ENCODE measurements at regions not wholly inside any gene's neighbourhood (a gene's known extent, or its start where the extent isn't known, plus 50 kb on each side); places are given as distances from the start of the nearest gene placed in this dataset.

DNA sequence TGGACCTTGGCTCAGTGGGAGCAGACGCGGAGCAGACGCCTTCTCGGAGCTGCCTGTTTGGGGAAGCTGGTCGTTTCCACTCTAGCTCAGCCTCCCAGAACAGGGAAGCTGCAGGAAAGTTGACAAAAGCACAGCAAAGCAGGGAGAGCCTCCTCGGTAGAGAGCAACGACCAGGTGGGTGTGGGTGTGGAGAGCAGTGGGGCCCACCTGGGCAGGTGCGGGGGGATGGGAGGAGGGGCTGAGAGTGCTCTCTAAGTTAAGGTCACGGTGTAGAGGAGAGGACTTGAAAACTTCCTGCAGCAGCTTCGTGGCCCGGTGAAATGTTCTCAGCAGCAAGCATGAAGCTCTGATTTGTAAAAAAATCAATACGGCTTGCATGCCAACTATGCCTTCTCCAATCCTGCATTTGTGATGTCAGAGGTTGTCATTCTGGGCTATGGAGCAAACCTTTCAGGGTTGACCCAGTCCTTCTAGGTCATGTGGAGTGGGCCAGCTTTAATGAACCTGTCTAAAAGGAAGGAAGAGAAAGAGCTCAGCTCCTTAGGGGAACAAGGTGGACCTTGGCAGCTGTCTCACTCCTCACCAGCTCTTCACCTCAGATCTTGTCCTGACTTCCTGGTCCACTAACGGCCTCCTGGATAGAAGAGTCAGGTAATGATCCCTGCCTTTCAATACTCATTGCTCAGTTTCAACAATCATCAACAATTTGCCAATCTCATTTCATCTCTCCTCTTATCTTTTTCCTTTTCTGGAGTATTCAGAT is 85.8 kb upstream of the UBL3 start:
- TF ChIP-seq, protein P1, sequence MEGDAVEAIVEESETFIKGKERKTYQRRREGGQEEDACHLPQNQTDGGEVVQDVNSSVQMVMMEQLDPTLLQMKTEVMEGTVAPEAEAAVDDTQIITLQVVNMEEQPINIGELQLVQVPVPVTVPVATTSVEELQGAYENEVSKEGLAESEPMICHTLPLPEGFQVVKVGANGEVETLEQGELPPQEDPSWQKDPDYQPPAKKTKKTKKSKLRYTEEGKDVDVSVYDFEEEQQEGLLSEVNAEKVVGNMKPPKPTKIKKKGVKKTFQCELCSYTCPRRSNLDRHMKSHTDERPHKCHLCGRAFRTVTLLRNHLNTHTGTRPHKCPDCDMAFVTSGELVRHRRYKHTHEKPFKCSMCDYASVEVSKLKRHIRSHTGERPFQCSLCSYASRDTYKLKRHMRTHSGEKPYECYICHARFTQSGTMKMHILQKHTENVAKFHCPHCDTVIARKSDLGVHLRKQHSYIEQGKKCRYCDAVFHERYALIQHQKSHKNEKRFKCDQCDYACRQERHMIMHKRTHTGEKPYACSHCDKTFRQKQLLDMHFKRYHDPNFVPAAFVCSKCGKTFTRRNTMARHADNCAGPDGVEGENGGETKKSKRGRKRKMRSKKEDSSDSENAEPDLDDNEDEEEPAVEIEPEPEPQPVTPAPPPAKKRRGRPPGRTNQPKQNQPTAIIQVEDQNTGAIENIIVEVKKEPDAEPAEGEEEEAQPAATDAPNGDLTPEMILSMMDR (IDR thresholded peaks at IDR 0.05; ENCODE audit: borderline replicate concordance, extremely low read depth, low read length, poor library complexity, severe bottlenecking) = no peak
- TF ChIP-seq EZH2 (IDR thresholded peaks at IDR 0.05; ENCODE audit: borderline replicate concordance, low read depth, low read length, severe bottlenecking) = no peak
